ENCODE measurements at regions not wholly inside any gene's neighbourhood (a gene's known extent, or its start where the extent isn't known, plus 50 kb on each side); places are given as distances from the start of the nearest gene placed in this dataset.

- no peak overlapping the region for H3K27ac ChIP-seq (ENCODE audit: insufficient read depth, low read length)
- H3K4me3 ChIP-seq (replicated peaks in 1 of 4; ENCODE audit: control extremely low read depth in 1 of 4, insufficient read depth in 1 of 4, low read depth in 3 of 4, low read length in 4 of 4), result no peak overlapping the region
- DNase-seq (ENCODE audit: low read depth in 2 of 2), result no peak
- no peaks in the 10 kb centered on the region for H4K20me1 ChIP-seq (ENCODE audit: control insufficient read depth, extremely low read depth, insufficient read depth, low read length)
- no peaks in the 10 kb centered on the region for H3K36me3 ChIP-seq (ENCODE audit: control insufficient read depth, insufficient read depth, low read length)
- H2AFZ ChIP-seq (ENCODE audit: low read length), result no peak overlapping the region
- no peak overlapping the region for H3K9ac ChIP-seq (ENCODE audit: insufficient read depth, low read length)
- no peaks in the 10 kb centered on the region for H3K27me3 ChIP-seq (ENCODE audit: control insufficient read depth, insufficient read depth, low read length)
- no peaks in the 10 kb centered on the region for H3K79me2 ChIP-seq (ENCODE audit: control insufficient read depth, insufficient read depth, low read length)
- TF ChIP-seq EZH2 (IDR thresholded peaks at IDR 0.05; ENCODE audit: low read length, missing control alignments) (no peak), CTCF (conservative IDR thresholded peaks at IDR 0.05 in 1 of 2, IDR thresholded peaks at IDR 0.05 in 1 of 2; ENCODE audit: low read depth in 1 of 2, low read length in 2 of 2) (no peak)
- H3K4me1 ChIP-seq (ENCODE audit: control insufficient read depth, extremely low read depth, insufficient read depth, low read length), result no peaks in the 10 kb centered on the region
- H3K4me2 ChIP-seq (ENCODE audit: extremely low read depth, insufficient read depth, low read length), result no peak overlapping the region
- H3K9me3 ChIP-seq (ENCODE audit: control insufficient read depth, insufficient read depth, low read depth, low read length), result no peaks in the 10 kb centered on the region
Measured at GRCh38 chr4:116389139-116389538, 696.2 kb downstream of the TRAM1L1 start.

- DNase-seq (ENCODE audit: low read depth in 2 of 2), result peak in 1 of 2 donors; percentile 6
- H3K4me1 ChIP-seq (ENCODE audit: control insufficient read depth, extremely low read depth, insufficient read depth, low read length), result no peaks in the 10 kb centered on the region
- H3K4me3 ChIP-seq (replicated peaks in 1 of 4; ENCODE audit: control extremely low read depth in 1 of 4, insufficient read depth in 1 of 4, low read depth in 3 of 4, low read length in 4 of 4), result no peak overlapping the region
- no peak overlapping the region for H3K27ac ChIP-seq (ENCODE audit: insufficient read depth, low read length)
- no peaks in the 10 kb centered on the region for H4K20me1 ChIP-seq (ENCODE audit: control insufficient read depth, extremely low read depth, insufficient read depth, low read length)
- no peak overlapping the region for H3K4me2 ChIP-seq (ENCODE audit: extremely low read depth, insufficient read depth, low read length)
- H3K9me3 ChIP-seq (ENCODE audit: control insufficient read depth, insufficient read depth, low read depth, low read length), result no peaks in the 10 kb centered on the region
- TF ChIP-seq CTCF (conservative IDR thresholded peaks at IDR 0.05 in 1 of 2, IDR thresholded peaks at IDR 0.05 in 1 of 2; ENCODE audit: low read depth in 1 of 2, low read length in 2 of 2) (no peak), EZH2 (IDR thresholded peaks at IDR 0.05; ENCODE audit: low read length, missing control alignments) (no peak)
- H3K36me3 ChIP-seq (ENCODE audit: control insufficient read depth, insufficient read depth, low read length), result no peaks in the 10 kb centered on the region
- H3K79me2 ChIP-seq (ENCODE audit: control insufficient read depth, insufficient read depth, low read length), result no peaks in the 10 kb centered on the region
- H3K27me3 ChIP-seq (ENCODE audit: control insufficient read depth, insufficient read depth, low read length), result no peaks in the 10 kb centered on the region
- no peak overlapping the region for H3K9ac ChIP-seq (ENCODE audit: insufficient read depth, low read length)
- no peak overlapping the region for H2AFZ ChIP-seq (ENCODE audit: low read length)
Measured at GRCh38 chr4:116387937-116388474, 697.4 kb downstream of the TRAM1L1 start.

GRCh38 chr4:116386856-116387255 is 698.5 kb downstream of the TRAM1L1 start:
- no peaks in the 10 kb centered on the region for H3K27me3 ChIP-seq (ENCODE audit: control insufficient read depth, insufficient read depth, low read length)
- no peaks in the 10 kb centered on the region for H3K9me3 ChIP-seq (ENCODE audit: control insufficient read depth, insufficient read depth, low read depth, low read length)
- no peak overlapping the region for H3K27ac ChIP-seq (ENCODE audit: insufficient read depth, low read length)
- no peak overlapping the region for H3K4me3 ChIP-seq (replicated peaks in 1 of 4; ENCODE audit: control extremely low read depth in 1 of 4, insufficient read depth in 1 of 4, low read depth in 3 of 4, low read length in 4 of 4)
- no peaks in the 10 kb centered on the region for H3K79me2 ChIP-seq (ENCODE audit: control insufficient read depth, insufficient read depth, low read length)
- no peak overlapping the region for H3K9ac ChIP-seq (ENCODE audit: insufficient read depth, low read length)
- no peak for TF ChIP-seq EZH2 (IDR thresholded peaks at IDR 0.05; ENCODE audit: low read length, missing control alignments)
- TF ChIP-seq CTCF (conservative IDR thresholded peaks at IDR 0.05 in 1 of 2, IDR thresholded peaks at IDR 0.05 in 1 of 2; ENCODE audit: low read depth in 1 of 2, low read length in 2 of 2), result no peak
- no peaks in the 10 kb centered on the region for H4K20me1 ChIP-seq (ENCODE audit: control insufficient read depth, extremely low read depth, insufficient read depth, low read length)
- DNase-seq (ENCODE audit: low read depth in 2 of 2), result peak in 1 of 2 donors; percentile 5
- no peaks in the 10 kb centered on the region for H3K4me1 ChIP-seq (ENCODE audit: control insufficient read depth, extremely low read depth, insufficient read depth, low read length)
- H2AFZ ChIP-seq (ENCODE audit: low read length), result no peak overlapping the region
- no peaks in the 10 kb centered on the region for H3K36me3 ChIP-seq (ENCODE audit: control insufficient read depth, insufficient read depth, low read length)
- no peak overlapping the region for H3K4me2 ChIP-seq (ENCODE audit: extremely low read depth, insufficient read depth, low read length)
